HS-5 (cell line): ENCODE measurements at regions not wholly inside any gene's neighbourhood (a gene's known extent, or its start where the extent isn't known, plus 50 kb on each side); places are given as distances from the start of the nearest gene placed in this dataset.
"Not testable (repeated sequence)": the region's sequence is repeated elsewhere in the genome, so short reads cannot be mapped to it uniquely, and the experiment has no call there.

Source experiments
- DNase-seq: peaks from one replicate; pipeline ENCODE4 v3.0.0-alpha.2; 2012; ENCODE audit warnings: low read depth

GRCh38 chr12:68422956-68423574 is 90.9 kb upstream of the MDM1 start:
- no peak for DNase-seq

GRCh38 chr12:68425998-68426397 is 93.8 kb upstream of the MDM1 start:
- no peak for DNase-seq

- DNase-seq: no peak
Measured at GRCh38 chr12:68428211-68428610, 96.0 kb upstream of the MDM1 start.

GRCh38 chr12:68428724-68429501 is 96.8 kb upstream of the MDM1 start:
- DNase-seq: no peak

- DNase-seq: no peak
Measured at GRCh38 chr12:68429696-68430095, 97.5 kb upstream of the MDM1 start.

GRCh38 chr12:68431786-68432185 is 99.6 kb upstream of the MDM1 start:
- DNase-seq: no peak

GRCh38 chr12:68432622-68433021 is 100.5 kb upstream of the MDM1 start:
- no peak for DNase-seq

- DNase-seq: no peak
Measured at GRCh38 chr12:68434391-68435298, 102.5 kb upstream of the MDM1 start.

GRCh38 chr12:68435299-68435637 is 103.1 kb upstream of the MDM1 start:
- DNase-seq: no peak

- DNase-seq: no peak
Measured at GRCh38 chr12:68435816-68436215, 103.7 kb upstream of the MDM1 start.

- no peak for DNase-seq
Measured at GRCh38 chr12:68438601-68439000, 106.4 kb upstream of the MDM1 start.

- no peak for DNase-seq
Measured at GRCh38 chr12:68439368-68440045, 107.3 kb upstream of the MDM1 start.

- peak; percentile 46 for DNase-seq
Measured at GRCh38 chr12:68440068-68440581, 108.0 kb upstream of the MDM1 start.

- DNase-seq: no peak
Measured at GRCh38 chr12:68441167-68441566, 109.0 kb upstream of the MDM1 start.

- DNase-seq: not testable (repeated sequence)
Measured at GRCh38 chr12:68442353-68442972, 110.3 kb upstream of the MDM1 start.

- DNase-seq: not testable (repeated sequence)
Measured at GRCh38 chr12:68443695-68444094, 111.5 kb upstream of the MDM1 start.

- no peak for DNase-seq
Measured at GRCh38 chr12:68445824-68446223, 113.7 kb upstream of the MDM1 start.

- no peak for DNase-seq
Measured at GRCh38 chr12:68446384-68446783, 114.2 kb upstream of the MDM1 start.

GRCh38 chr12:68446901-68447796 is 115.0 kb upstream of the MDM1 start:
- no peak for DNase-seq

- no peak for DNase-seq
Measured at GRCh38 chr12:68447797-68448260, 115.7 kb upstream of the MDM1 start.
